GM18498 (cell line): ENCODE measurements at regions not wholly inside any gene's neighbourhood (a gene's known extent, or its start where the extent isn't known, plus 50 kb on each side); places are given as distances from the start of the nearest gene placed in this dataset.

Experiments
- ATAC-seq: cut with Tn5 transposase; IDR thresholded peaks from one replicate; pipeline ENCODE4 v1.9.1; 2021; ENCODE audit warnings: mild to moderate bottlenecking, moderate library complexity; ENCODE audit not compliant: unreplicated experiment

GRCh38 chrX:16487620-16488385, 162.2 kb upstream of the S100G start:
- ATAC-seq: no peak

- ATAC-seq: no peak
Measured at GRCh38 chrX:16488959-16489358, 161.0 kb upstream of the S100G start.

- no peak for ATAC-seq
Measured at GRCh38 chrX:16491461-16491860, 158.5 kb upstream of the S100G start.

- no peak for ATAC-seq
Measured at GRCh38 chrX:16496175-16496574, 153.8 kb upstream of the S100G start.

GRCh38 chrX:16511796-16512776, 137.9 kb upstream of the S100G start:
- no peak for ATAC-seq

- no peak for ATAC-seq
Measured at GRCh38 chrX:16516232-16516876, 133.6 kb upstream of the S100G start.

GRCh38 chrX:16517039-16517605, 132.8 kb upstream of the S100G start:
- ATAC-seq: no peak

GRCh38 chrX:16518131-16518530, 131.8 kb upstream of the S100G start:
- ATAC-seq: no peak

GRCh38 chrX:16524316-16524715, 125.6 kb upstream of the S100G start:
- ATAC-seq: no peak

- no peak for ATAC-seq
Measured at GRCh38 chrX:16526003-16526402, 124.0 kb upstream of the S100G start.

- ATAC-seq: no peak
Measured at GRCh38 chrX:16528620-16529019, 121.3 kb upstream of the S100G start.
